22Rv1 (cell line): ENCODE measurements at regions not wholly inside any gene's neighbourhood (a gene's known extent, or its start where the extent isn't known, plus 50 kb on each side); places are given as distances from the start of the nearest gene placed in this dataset.
"Not testable (repeated sequence)": the region's sequence is repeated elsewhere in the genome, so short reads cannot be mapped to it uniquely, and the experiment has no call there.

Experiments used
- H3K27ac ChIP-seq: fragments of 450-650 bp; 2 replicates; pipeline ENCODE4 v1.5.1; 2017
- CTCF ChIP-seq: fragments of 450-650 bp; IDR thresholded peaks from 2 replicates; pipeline ENCODE4 v1.5.1; 2017; ENCODE audit warnings: mild to moderate bottlenecking
- ZFX ChIP-seq: fragments of 450-650 bp; IDR thresholded peaks from 2 replicates; pipeline ENCODE4 v1.6.1; 2017; ENCODE audit warnings: antibody characterized with exemption, borderline replicate concordance

- no peak for TF ChIP-seq ZFX
- 0 out of 2 replicates have a peak, but pooled peaks have one; percentile 9 for TF ChIP-seq CTCF
- H3K27ac ChIP-seq, result no peak overlapping the region
Measured at GRCh38 chr4:29726938-29727337, 993.2 kb upstream of the PCDH7 start.

GRCh38 chr4:29734343-29735213 is 985.6 kb upstream of the PCDH7 start:
- H3K27ac ChIP-seq, result no peak overlapping the region
- no peak for TF ChIP-seq CTCF

GRCh38 chr4:29756966-29757365 is 963.2 kb upstream of the PCDH7 start:
- TF ChIP-seq CTCF (no peak), ZFX (no peak)
- no peak overlapping the region for H3K27ac ChIP-seq

- TF ChIP-seq ZFX (no peak), CTCF (no peak)
Measured at GRCh38 chr4:29762151-29762550, 958.0 kb upstream of the PCDH7 start.

GRCh38 chr4:29770627-29771026 is 949.5 kb upstream of the PCDH7 start:
- no peak overlapping the region for H3K27ac ChIP-seq
- TF ChIP-seq ZFX (no peak), CTCF (no peak)

More at GRCh38 chr4:29762151-29762550, 958.0 kb upstream of the PCDH7 start:
- H3K27ac ChIP-seq, result no peak overlapping the region

- H3K27ac ChIP-seq, result not testable (repeated sequence)
Measured at GRCh38 chr4:29788123-29788522, 932.0 kb upstream of the PCDH7 start.

GRCh38 chr4:29805245-29805644 is 914.9 kb upstream of the PCDH7 start:
- TF ChIP-seq ZFX (no peak), CTCF (peak; percentile 44; the same call in 1 of the 2 replicates)

More at GRCh38 chr4:29805245-29805644, 914.9 kb upstream of the PCDH7 start:
- H3K27ac ChIP-seq, result no peak overlapping the region
